HCT116 (cell line): ENCODE measurements at regions not wholly inside any gene's neighbourhood (a gene's known extent, or its start where the extent isn't known, plus 50 kb on each side); places are given as distances from the start of the nearest gene placed in this dataset.

ENCODE experiments used
- CTCF ChIP-seq, 3 experiments: fragments of 200-600 bp in 1 of 3; sonication (generic) in 1 of 3; IDR thresholded peaks in 2 of 3; conservative IDR thresholded peaks in 1 of 3; 2 replicates each; pipeline ENCODE4 v1.5.1; 2012 to 2017; ENCODE audit warnings: low read depth in 2 of 3, low read length in 2 of 3, antibody characterized with exemption in 1 of 3, borderline replicate concordance in 1 of 3, control low read depth in 1 of 3, mild to moderate bottlenecking in 1 of 3, mixed read lengths in 1 of 3, mixed run types in 1 of 3, moderate library complexity in 1 of 3; ENCODE audit not compliant: insufficient read depth in 1 of 3
- EZH2phosphoT487 ChIP-seq: fragments of 200-600 bp; IDR thresholded peaks from 2 replicates; pipeline ENCODE4 v1.6.1; 2018; ENCODE audit warnings: antibody characterized with exemption, borderline replicate concordance
- FOSL1 ChIP-seq: IDR thresholded peaks from 2 replicates; pipeline ENCODE4 v1.6.1; 2012; ENCODE audit warnings: low read depth
- JUND ChIP-seq: IDR thresholded peaks from 2 replicates; pipeline ENCODE4 v1.6.1; 2012
- RAD21 ChIP-seq: IDR thresholded peaks from 2 replicates; pipeline ENCODE4 v1.6.1; 2012; ENCODE audit warnings: low read depth, mild to moderate bottlenecking
- SIN3A ChIP-seq: IDR thresholded peaks from 2 replicates; pipeline ENCODE4 v1.6.1; 2012; ENCODE audit warnings: low read depth
- YY1 ChIP-seq: IDR thresholded peaks from 2 replicates; pipeline ENCODE4 v1.6.1; 2011; ENCODE audit warnings: low read length, low read depth, moderate library complexity, mild to moderate bottlenecking; ENCODE audit not compliant: insufficient replicate concordance; ENCODE audit errors: extremely low read depth

- TF ChIP-seq RAD21 (no peak), JUND (no peak), CTCF (IDR thresholded peaks at IDR 0.05 in 2 of 3, conservative IDR thresholded peaks at IDR 0.05 in 1 of 3; ENCODE audit: borderline replicate concordance in 1 of 3, insufficient read depth in 1 of 3, low read depth in 2 of 3, low read length in 2 of 3) (no peak), YY1 (no peak), SIN3A (no peak), FOSL1 (no peak), EZH2phosphoT487 (no peak)
These were observed 550.3 kb downstream of the FOXG1 start for GRCh38 chr14:29316936-29317335.
